DOHH2 (cell line): ENCODE measurements at regions not wholly inside any gene's neighbourhood (a gene's known extent, or its start where the extent isn't known, plus 50 kb on each side); places are given as distances from the start of the nearest gene placed in this dataset.

Source experiments
- H3F3A ChIP-seq: fragments of 200-600 bp; sonication (generic), shearing (Covaris generic); 2 replicates; pipeline ENCODE4 v1.6.0; 2016; ENCODE audit warnings: antibody characterized with exemption, mild to moderate bottlenecking; ENCODE audit not compliant: control insufficient read depth, insufficient read depth
- H3K27ac ChIP-seq: fragments of 200-600 bp; sonication (generic); 2 replicates; pipeline ENCODE4 v1.5.1; 2014; ENCODE audit warnings: low read depth, mild to moderate bottlenecking, low read length, moderate library complexity
- H3K27me3 ChIP-seq: fragments of 200-600 bp; sonication (generic); 2 replicates; pipeline ENCODE4 v1.6.1; 2014; ENCODE audit warnings: mild to moderate bottlenecking, low read length, mixed read lengths; ENCODE audit not compliant: control insufficient read depth
- H3K36me3 ChIP-seq: fragments of 200-600 bp; sonication (generic); 2 replicates; pipeline ENCODE4 v1.6.1; 2014; ENCODE audit warnings: mild to moderate bottlenecking, low read length, moderate library complexity, mixed read lengths; ENCODE audit not compliant: control insufficient read depth
- H3K4me1 ChIP-seq: fragments of 200-600 bp; sonication (generic); 2 replicates; pipeline ENCODE4 v1.6.1; 2014; ENCODE audit warnings: mild to moderate bottlenecking, low read length, mixed read lengths; ENCODE audit not compliant: control insufficient read depth
- H3K4me2 ChIP-seq: fragments of 200-600 bp; sonication (generic); 2 replicates; pipeline ENCODE4 v1.6.0; 2014; ENCODE audit warnings: mild to moderate bottlenecking, low read length, moderate library complexity
- H3K4me3 ChIP-seq: fragments of 200-600 bp; sonication (generic); 2 replicates; pipeline ENCODE4 v1.5.1; 2014; ENCODE audit warnings: mild to moderate bottlenecking, low read length, mixed read lengths
- H3K79me2 ChIP-seq: fragments of 200-600 bp; sonication (generic); 2 replicates; pipeline ENCODE4 v1.6.1; 2014; ENCODE audit warnings: mild to moderate bottlenecking, low read length, mixed read lengths; ENCODE audit not compliant: control insufficient read depth
- H3K9me2 ChIP-seq: fragments of 200-600 bp; sonication (generic); replicated peaks from 2 replicates; pipeline ENCODE4 v1.6.1; 2014; ENCODE audit warnings: mild to moderate bottlenecking, low read length, mixed read lengths; ENCODE audit not compliant: control insufficient read depth
- H3K9me3 ChIP-seq: fragments of 200-600 bp; sonication (generic); 2 replicates; pipeline ENCODE4 v1.6.1; 2014; ENCODE audit warnings: antibody characterized with exemption, low read length, mixed read lengths; ENCODE audit not compliant: control insufficient read depth, insufficient read depth
- H4K20me1 ChIP-seq: fragments of 200-600 bp; sonication (generic); 2 replicates; pipeline ENCODE4 v1.6.0; 2014; ENCODE audit warnings: low read depth, mild to moderate bottlenecking, antibody characterized with exemption, low read length, moderate library complexity; ENCODE audit not compliant: control insufficient read depth, insufficient read depth
- CTCF ChIP-seq: fragments of 200-600 bp; sonication (generic); IDR thresholded peaks from one replicate; pipeline ENCODE4 v1.5.1; 2014; ENCODE audit warnings: antibody characterized with exemption, mild to moderate bottlenecking, low read depth, low read length; ENCODE audit not compliant: poor library complexity, severe bottlenecking
- EZH2phosphoT487 ChIP-seq: fragments of 200-600 bp; sonication (generic); IDR thresholded peaks from 2 replicates; pipeline ENCODE4 v1.6.1; 2017; ENCODE audit warnings: borderline replicate concordance, mild to moderate bottlenecking, antibody characterized with exemption, low read length, moderate library complexity, mixed read lengths

GRCh38 chr15:94031072-94031471 lies 200.3 kb upstream of the MCTP2 start:
- Histone ChIP-seq H3K9me2 (no peaks in the 10 kb centered on the region), H3K27me3 (no peaks in the 10 kb centered on the region; the same call in 1 of the 2 replicates), H3K4me1 (no peaks in the 10 kb centered on the region), H3K4me2 (no peak overlapping the region), H3K27ac (no peak overlapping the region), H3K9me3 (no peaks in the 10 kb centered on the region), H4K20me1 (no peaks in the 10 kb centered on the region), H3K4me3 (no peak overlapping the region), H3K79me2 (no peaks in the 10 kb centered on the region), H3K36me3 (no peaks in the 10 kb centered on the region), H3F3A (no peaks in the 10 kb centered on the region)
- no peak for TF ChIP-seq CTCF
- no peak for TF ChIP-seq EZH2phosphoT487

GRCh38 chr15:94029495-94029894 lies 201.9 kb upstream of the MCTP2 start:
- H3K4me1 ChIP-seq: no peaks in the 10 kb centered on the region
- H3F3A ChIP-seq: no peaks in the 10 kb centered on the region
- H3K27ac ChIP-seq: no peak overlapping the region
- H4K20me1 ChIP-seq: no peaks in the 10 kb centered on the region
- no peaks in the 10 kb centered on the region for H3K36me3 ChIP-seq
- TF ChIP-seq EZH2phosphoT487: no peak
- no peak for TF ChIP-seq CTCF
- no peak overlapping the region for H3K4me2 ChIP-seq
- no peak overlapping the region for H3K4me3 ChIP-seq
- H3K9me2 ChIP-seq: no peaks in the 10 kb centered on the region
- no peaks in the 10 kb centered on the region for H3K79me2 ChIP-seq
- H3K27me3 ChIP-seq: no peaks in the 10 kb centered on the region; the same call in 1 of the 2 replicates
- no peaks in the 10 kb centered on the region for H3K9me3 ChIP-seq

DNA sequence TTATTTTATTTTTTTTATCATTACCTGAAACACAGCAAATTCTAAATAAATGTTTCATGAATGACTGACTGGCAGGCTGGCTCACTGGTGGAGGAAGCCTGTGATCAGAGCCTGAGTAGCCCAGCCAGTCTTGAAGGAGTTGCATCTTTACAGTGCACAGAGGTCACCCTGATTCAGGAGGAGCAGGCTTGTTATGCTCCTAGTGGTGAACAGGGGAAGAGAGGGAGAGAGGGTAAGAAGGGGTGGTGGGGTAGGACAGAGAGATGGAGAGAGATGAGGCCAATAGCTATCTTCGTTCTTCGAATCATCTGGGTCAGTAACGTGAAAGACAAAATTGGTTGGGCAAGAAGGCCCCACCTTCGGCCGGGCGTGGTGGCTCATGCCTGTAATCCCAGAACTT lies 202.6 kb upstream of the MCTP2 start:
- H3K27me3 ChIP-seq: no peaks in the 10 kb centered on the region; the same call in 1 of the 2 replicates
- no peak overlapping the region for H3K4me3 ChIP-seq
- no peaks in the 10 kb centered on the region for H3K79me2 ChIP-seq
- H4K20me1 ChIP-seq: no peaks in the 10 kb centered on the region
- H3K27ac ChIP-seq: no peak overlapping the region
- no peaks in the 10 kb centered on the region for H3K9me3 ChIP-seq
- H3K4me1 ChIP-seq: no peaks in the 10 kb centered on the region
- H3K36me3 ChIP-seq: no peaks in the 10 kb centered on the region
- TF ChIP-seq CTCF (no peak), EZH2phosphoT487 (no peak)
- H3F3A ChIP-seq: no peaks in the 10 kb centered on the region
- no peak overlapping the region for H3K4me2 ChIP-seq
- H3K9me2 ChIP-seq: no peaks in the 10 kb centered on the region

GRCh38 chr15:94028121-94028520 lies 203.2 kb upstream of the MCTP2 start:
- Histone ChIP-seq H3K36me3 (no peaks in the 10 kb centered on the region), H3K27ac (no peak overlapping the region), H3K4me3 (no peak overlapping the region), H3K27me3 (no peaks in the 10 kb centered on the region; the same call in 1 of the 2 replicates), H3K4me2 (no peak overlapping the region), H4K20me1 (no peaks in the 10 kb centered on the region), H3K79me2 (no peaks in the 10 kb centered on the region), H3K4me1 (no peaks in the 10 kb centered on the region), H3K9me2 (no peaks in the 10 kb centered on the region), H3F3A (no peaks in the 10 kb centered on the region), H3K9me3 (no peaks in the 10 kb centered on the region)
- TF ChIP-seq EZH2phosphoT487 (no peak), CTCF (no peak)
